ENCODE measurements at regions not wholly inside any gene's neighbourhood (a gene's known extent, or its start where the extent isn't known, plus 50 kb on each side); places are given as distances from the start of the nearest gene placed in this dataset.

- CTCF ChIA-PET, result no interaction called here
These were observed 199.5 kb upstream of the PLET1 start for GRCh38 chr11:112460141-112460540.

DNA sequence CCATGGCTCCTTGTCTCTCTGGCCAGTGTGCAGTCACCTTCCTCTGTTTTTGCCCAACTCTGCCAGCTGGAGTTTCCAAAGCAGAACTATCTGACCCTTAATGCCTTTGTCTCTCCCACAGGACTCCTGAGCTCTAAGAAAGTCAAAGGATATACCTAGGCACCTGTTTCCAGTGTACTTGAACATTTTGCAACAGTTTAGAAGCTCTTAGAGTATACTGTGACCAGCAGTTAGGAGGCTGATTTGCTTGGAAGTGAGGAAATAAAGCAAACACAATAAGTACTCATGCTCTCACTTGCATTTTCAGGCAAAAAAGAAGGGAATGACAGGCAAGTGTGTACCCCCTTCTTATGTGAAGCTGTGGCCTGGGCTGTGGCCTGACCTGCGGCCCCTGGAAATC, 204.3 kb upstream of the PLET1 start:
- DNase-seq (no peak), ATAC-seq (ENCODE audit: low read depth) (no peak)
- Mint-ChIP-seq H3K4me1 (no peaks in the 10 kb centered on the region), H3K4me3 (no peak overlapping the region), H3K27ac (no peak overlapping the region), H3K9me3 (no peaks in the 10 kb centered on the region), H3K36me3 (ENCODE audit: low read depth) (no peaks in the 10 kb centered on the region), H3K27me3 (peaks cover 5% of the 10 kb centered on the region)
- ChIA-PET POLR2A (no interaction called here), CTCF (no interaction called here)
- intact Hi-C loops (cut with micrococcal nuclease), result no loop called here
- TF ChIP-seq, protein P1, sequence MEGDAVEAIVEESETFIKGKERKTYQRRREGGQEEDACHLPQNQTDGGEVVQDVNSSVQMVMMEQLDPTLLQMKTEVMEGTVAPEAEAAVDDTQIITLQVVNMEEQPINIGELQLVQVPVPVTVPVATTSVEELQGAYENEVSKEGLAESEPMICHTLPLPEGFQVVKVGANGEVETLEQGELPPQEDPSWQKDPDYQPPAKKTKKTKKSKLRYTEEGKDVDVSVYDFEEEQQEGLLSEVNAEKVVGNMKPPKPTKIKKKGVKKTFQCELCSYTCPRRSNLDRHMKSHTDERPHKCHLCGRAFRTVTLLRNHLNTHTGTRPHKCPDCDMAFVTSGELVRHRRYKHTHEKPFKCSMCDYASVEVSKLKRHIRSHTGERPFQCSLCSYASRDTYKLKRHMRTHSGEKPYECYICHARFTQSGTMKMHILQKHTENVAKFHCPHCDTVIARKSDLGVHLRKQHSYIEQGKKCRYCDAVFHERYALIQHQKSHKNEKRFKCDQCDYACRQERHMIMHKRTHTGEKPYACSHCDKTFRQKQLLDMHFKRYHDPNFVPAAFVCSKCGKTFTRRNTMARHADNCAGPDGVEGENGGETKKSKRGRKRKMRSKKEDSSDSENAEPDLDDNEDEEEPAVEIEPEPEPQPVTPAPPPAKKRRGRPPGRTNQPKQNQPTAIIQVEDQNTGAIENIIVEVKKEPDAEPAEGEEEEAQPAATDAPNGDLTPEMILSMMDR (IDR thresholded peaks at IDR 0.05), result no peak

More at GRCh38 chr11:112460141-112460540, 199.5 kb upstream of the PLET1 start:
- peaks cover 4% of the 10 kb centered on the region for H3K4me1 Mint-ChIP-seq
- intact Hi-C loops (cut with micrococcal nuclease), result no loop called here
- ATAC-seq (ENCODE audit: low read depth), result no peak
- POLR2A ChIA-PET, result no interaction called here
- H3K27me3 Mint-ChIP-seq, result peaks cover under 1% of the 10 kb centered on the region
- no peak for DNase-seq
- TF ChIP-seq, protein P1 (IDR thresholded peaks at IDR 0.05), result no peak
- H3K27ac Mint-ChIP-seq, result no peak overlapping the region
- H3K9me3 Mint-ChIP-seq, result peaks cover 5% of the 10 kb centered on the region
- no peaks in the 10 kb centered on the region for H3K36me3 Mint-ChIP-seq (ENCODE audit: low read depth)
- no peak overlapping the region for H3K4me3 Mint-ChIP-seq

- Mint-ChIP-seq H3K36me3 (ENCODE audit: low read depth) (no peaks in the 10 kb centered on the region), H3K4me3 (no peak overlapping the region), H3K27ac (no peak overlapping the region), H3K27me3 (peaks cover 5% of the 10 kb centered on the region), H3K4me1 (no peaks in the 10 kb centered on the region), H3K9me3 (no peaks in the 10 kb centered on the region)
- TF ChIP-seq, protein P1 (IDR thresholded peaks at IDR 0.05), result no peak
- intact Hi-C loops (cut with micrococcal nuclease), result no loop called here
- no peak for ATAC-seq (ENCODE audit: low read depth)
- DNase-seq, result no peak
- POLR2A ChIA-PET, result no interaction called here
- CTCF ChIA-PET, result no interaction called here
These were observed 204.9 kb upstream of the PLET1 start for GRCh38 chr11:112465433-112466024.

DNA sequence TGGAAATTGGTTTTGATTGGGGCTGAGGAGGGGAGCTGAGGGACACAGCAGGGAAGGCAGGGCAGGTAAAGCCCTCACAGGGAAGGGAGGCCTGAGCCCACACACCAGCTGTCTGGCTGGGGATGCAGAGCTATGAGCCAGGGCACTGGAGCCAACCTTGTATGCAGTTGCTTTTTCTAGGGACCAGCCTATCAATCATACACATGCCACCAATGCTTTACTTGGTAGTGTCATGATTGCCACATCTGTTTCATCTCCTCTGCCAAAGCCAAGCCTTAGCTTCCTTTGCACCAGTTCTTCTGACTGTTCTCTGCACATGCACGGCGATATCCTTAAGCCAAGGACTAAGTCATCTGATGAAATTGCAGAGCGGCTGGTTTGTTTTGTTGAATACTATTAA, 207.1 kb upstream of the PLET1 start:
- Mint-ChIP-seq H3K36me3 (ENCODE audit: low read depth) (no peaks in the 10 kb centered on the region), H3K27me3 (peaks cover 5% of the 10 kb centered on the region), H3K4me3 (no peak overlapping the region), H3K9me3 (no peaks in the 10 kb centered on the region), H3K4me1 (no peaks in the 10 kb centered on the region), H3K27ac (no peak overlapping the region)
- TF ChIP-seq, protein P1 (IDR thresholded peaks at IDR 0.05), result no peak
- CTCF ChIA-PET, result interaction anchor here (0.6 kb wide), 1 partner anchor 189 kb away, joined by 5 read pairs; no protein-coding TSS in a partner anchor
- DNase-seq (no peak), ATAC-seq (ENCODE audit: low read depth) (no peak)
- POLR2A ChIA-PET, result no interaction called here
- intact Hi-C loops (cut with micrococcal nuclease), result no loop called here

- TF ChIP-seq, protein P1 (IDR thresholded peaks at IDR 0.05), result no peak
- ChIA-PET CTCF (no interaction called here), POLR2A (no interaction called here)
- Mint-ChIP-seq H3K4me3 (no peak overlapping the region), H3K4me1 (no peaks in the 10 kb centered on the region), H3K27me3 (peaks cover 5% of the 10 kb centered on the region), H3K27ac (no peak overlapping the region), H3K9me3 (no peaks in the 10 kb centered on the region), H3K36me3 (ENCODE audit: low read depth) (no peaks in the 10 kb centered on the region)
- no peak for DNase-seq
- no peak for ATAC-seq (ENCODE audit: low read depth)
- intact Hi-C loops (cut with micrococcal nuclease), result no loop called here
These were observed 208.7 kb upstream of the PLET1 start for GRCh38 chr11:112469376-112469775.

All from activated B cell treated with CpG ODN at 0.5 μM for 24 hours (primary cell).